ENCODE measurements at regions not wholly inside any gene's neighbourhood (a gene's known extent, or its start where the extent isn't known, plus 50 kb on each side); places are given as distances from the start of the nearest gene placed in this dataset.

GRCh38 chr14:87772854-87773253 lies 220.1 kb downstream of the GALC start:
- TF ChIP-seq CTCF (IDR thresholded peaks at IDR 0.05; ENCODE audit: borderline replicate concordance, extremely low read depth, low read length, poor library complexity, severe bottlenecking): no peak
- TF ChIP-seq EZH2 (IDR thresholded peaks at IDR 0.05; ENCODE audit: borderline replicate concordance, low read depth, low read length, severe bottlenecking): no peak
